HG02943 (cell line): ENCODE measurements at regions not wholly inside any gene's neighbourhood (a gene's known extent, or its start where the extent isn't known, plus 50 kb on each side); places are given as distances from the start of the nearest gene placed in this dataset.
A peak's percentile ranks its signal among the peaks of the same experiment; 100 is the strongest.

Source experiments
- ATAC-seq: cut with Tn5 transposase; IDR thresholded peaks from one replicate; pipeline ENCODE4 v1.9.1; 2021; ENCODE audit warnings: mild to moderate bottlenecking, low read depth, moderate library complexity; ENCODE audit not compliant: unreplicated experiment

DNA sequence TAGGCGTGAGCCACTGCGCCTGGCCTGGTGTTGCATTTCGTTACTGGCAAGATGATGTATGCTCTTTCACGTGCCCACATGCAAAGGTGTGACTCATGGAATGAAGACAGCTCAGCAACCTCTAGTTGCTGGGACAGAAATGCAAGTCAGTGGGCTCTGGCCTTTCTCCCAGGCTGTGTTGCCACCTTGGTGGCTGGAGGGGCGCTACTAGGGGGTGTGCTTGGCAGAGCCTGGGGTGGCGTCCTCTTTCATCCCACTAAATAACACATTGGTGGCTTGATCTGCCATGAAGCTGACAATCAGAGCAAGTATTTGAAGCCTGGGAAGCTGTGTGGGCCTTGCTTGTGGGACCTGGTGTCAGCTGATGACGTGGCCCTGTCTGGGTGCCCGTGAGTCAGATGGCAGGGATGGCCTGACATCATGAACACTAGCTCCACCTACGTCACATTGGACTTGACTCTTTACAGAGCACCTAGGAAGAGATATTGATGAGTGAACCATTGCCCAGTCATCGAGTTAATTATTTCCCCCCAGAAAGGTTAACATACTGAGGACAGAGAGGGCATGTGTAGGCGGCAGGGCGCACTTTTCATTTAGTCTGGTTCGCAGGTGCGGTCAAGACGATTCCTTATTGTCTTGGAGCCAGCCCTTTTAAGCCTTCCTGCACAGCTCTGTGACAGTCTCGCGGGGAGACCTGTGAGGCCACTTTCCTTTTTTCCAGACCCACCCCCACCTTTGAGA, 154.2 kb downstream of the TM9SF2 start:
- peak; percentile 51 for ATAC-seq

GRCh38 chr13:99654076-99654475, 152.8 kb downstream of the TM9SF2 start:
- no peak for ATAC-seq

DNA sequence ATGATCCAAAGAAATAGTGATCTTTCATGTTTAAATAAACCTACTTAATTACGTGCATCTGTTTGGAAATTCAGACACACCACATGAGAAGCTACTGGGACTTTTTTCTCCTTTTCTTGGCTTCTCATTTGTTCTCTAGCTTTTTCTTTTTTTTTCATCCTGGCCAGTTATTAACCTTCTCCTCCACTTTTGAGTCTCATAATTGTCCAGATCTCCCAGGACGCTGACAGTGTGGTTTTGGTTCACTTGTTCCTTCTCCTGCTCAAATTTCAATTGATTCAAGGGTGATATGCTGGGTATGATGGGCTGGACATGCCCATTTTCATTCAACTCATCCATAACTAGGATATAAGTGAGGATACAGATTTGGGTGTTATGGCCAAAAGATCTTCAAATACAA, 152.3 kb downstream of the TM9SF2 start:
- ATAC-seq, result no peak

GRCh38 chr13:99652901-99653300, 151.6 kb downstream of the TM9SF2 start:
- no peak for ATAC-seq

DNA sequence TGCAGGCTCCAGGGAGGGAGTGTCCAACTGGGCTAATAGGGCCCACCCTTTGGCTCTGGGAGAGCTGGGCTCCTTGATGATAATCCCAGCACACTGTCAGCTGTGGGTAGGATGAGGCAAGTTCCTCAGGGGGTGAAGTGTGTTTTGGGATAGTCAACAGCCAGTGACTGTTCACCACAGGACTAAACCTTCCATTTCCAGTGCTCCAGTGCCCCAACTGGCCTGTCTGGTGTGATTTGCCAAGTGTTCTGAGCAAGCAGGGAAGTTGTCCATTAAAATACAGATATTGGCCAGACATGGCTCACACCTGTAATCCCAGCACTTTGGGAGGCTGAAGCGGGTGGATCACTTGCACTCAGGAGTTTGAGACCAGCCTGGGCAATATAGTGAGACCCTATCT, 150.9 kb downstream of the TM9SF2 start:
- ATAC-seq, result no peak

DNA sequence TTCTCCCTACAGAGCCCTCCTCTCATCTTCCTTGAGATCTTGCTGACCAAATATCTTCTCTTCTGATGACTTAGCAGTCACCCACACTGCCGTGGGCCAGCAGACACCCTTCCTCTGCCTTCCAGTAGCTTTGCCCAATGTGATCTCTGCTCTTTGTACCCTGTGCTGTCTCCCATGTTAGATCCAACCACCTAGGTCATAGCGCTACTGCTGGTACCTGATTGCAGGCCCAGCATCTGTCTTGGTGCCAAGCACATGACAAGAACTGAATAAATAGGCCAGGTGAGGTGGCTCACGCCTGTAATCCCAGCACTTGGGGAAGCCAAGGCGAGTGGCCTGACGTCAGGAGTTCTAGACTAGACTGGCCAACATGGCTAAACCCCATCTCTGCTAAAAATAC, 149.7 kb downstream of the TM9SF2 start:
- no peak for ATAC-seq

DNA sequence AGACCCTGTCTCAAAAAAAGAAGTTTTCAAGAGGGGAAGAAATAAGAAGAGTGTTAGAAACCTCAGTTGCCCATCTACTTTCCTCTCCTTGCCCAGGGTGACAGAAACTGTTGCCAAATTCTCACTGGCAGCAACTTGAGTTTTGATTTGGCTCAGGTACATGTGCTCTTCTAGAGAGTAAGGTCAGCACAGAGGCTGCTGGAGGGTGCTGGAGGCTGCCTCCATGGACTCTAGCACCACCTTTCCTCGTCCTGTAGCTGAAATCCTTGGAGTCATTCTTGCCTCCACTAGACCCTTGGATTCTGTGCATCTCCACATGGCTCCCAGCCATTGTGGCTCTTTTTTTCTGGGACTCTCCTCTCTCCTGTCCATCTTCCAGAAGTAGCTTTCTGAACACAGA, 149.1 kb downstream of the TM9SF2 start:
- ATAC-seq, result no peak

- no peak for ATAC-seq
Measured at GRCh38 chr13:99648927-99649326, 147.7 kb downstream of the TM9SF2 start.

GRCh38 chr13:99648066-99648665, 146.9 kb downstream of the TM9SF2 start:
- ATAC-seq, result no peak

DNA sequence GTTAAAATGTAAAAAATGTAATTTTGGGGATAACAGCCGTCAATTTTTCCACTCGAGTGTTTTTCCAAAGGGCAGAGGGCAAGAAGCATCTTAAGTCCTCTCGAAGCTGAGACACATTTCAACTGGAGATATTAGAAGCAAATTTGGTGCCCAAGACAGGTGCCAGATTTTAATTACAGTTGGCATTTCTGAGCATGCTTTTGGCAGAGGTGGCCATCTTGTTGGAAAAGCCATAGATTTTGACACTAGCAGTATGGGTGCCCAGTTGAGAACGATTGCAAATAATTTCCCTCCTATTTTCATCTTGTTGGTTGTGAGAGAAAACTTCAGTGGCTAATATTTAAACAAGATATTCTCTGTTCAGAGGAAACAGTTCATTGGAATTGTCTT, 146.3 kb downstream of the TM9SF2 start:
- ATAC-seq, result no peak

GRCh38 chr13:99646866-99647595, 145.8 kb downstream of the TM9SF2 start:
- ATAC-seq, result no peak

- no peak for ATAC-seq
Measured at GRCh38 chr13:99642841-99643240, 141.6 kb downstream of the TM9SF2 start.

- ATAC-seq, result no peak
Measured at GRCh38 chr13:99642006-99642405, 140.7 kb downstream of the TM9SF2 start.

DNA sequence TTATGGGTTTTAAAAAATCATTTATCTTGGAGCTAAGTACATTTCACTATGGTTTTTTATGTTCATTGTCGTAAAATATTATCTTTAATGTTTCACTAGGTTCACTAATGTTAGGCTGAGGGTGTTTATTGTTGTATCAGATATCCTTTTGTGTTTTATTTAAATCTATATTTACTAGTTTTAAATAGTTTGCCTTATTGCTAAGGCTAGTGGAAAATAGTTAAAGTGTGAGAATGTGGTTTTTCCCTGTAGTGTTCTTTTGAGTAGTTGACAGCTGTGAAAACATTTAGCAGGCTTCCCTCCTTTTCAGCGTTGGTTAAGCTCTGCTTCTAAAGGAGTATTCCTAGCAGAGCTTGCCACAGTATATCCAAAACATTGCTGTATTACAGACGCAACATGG, 139.0 kb downstream of the TM9SF2 start:
- no peak for ATAC-seq

DNA sequence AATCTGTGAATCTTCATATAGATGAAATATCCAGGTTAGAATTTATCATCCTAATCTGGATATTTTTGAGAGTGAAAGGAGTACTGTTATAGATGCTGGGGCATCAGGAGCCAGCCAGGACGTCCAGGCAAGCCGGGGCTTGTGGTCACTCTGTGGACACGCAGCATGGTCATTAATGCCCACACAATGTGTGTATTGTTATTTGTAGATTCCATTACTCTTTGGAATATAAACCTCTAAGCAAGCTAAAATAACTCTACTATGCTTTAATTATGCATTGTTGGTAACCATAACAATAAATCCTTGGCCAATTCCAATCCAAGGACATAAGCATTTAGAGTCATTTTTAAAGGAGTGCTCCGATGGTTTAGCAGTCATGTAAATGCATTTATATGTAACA, 137.9 kb downstream of the TM9SF2 start:
- no peak for ATAC-seq

DNA sequence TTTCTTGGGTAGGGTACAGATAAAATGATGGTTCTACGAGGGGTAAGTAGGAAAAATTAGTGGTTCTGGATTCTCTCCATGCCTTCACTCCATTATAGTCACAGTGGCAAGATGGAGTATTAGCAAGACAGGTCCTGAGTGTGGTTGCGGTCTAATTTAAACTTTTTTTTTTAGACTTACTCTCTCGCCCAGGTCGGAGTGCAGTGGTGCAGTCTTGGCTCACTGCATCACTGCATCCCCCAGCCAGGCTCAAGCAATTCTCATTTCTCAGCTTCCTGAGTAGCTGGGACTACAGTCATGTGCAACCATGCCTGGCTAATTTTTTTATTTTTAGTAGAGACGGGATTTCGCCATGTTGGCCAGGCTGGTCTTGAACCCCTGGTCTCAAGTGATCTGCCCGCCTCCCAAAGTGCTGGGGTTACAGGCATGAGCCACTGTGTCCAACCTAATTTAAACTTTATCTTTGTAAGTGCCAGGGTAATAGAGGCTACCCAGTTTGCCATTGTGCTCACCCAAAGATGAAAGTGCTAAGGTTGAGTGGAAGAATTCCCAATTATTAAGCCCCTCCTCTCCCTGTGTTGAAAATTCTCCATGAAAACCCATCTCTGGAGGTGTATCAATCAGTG, 135.6 kb downstream of the TM9SF2 start:
- ATAC-seq, result no peak

DNA sequence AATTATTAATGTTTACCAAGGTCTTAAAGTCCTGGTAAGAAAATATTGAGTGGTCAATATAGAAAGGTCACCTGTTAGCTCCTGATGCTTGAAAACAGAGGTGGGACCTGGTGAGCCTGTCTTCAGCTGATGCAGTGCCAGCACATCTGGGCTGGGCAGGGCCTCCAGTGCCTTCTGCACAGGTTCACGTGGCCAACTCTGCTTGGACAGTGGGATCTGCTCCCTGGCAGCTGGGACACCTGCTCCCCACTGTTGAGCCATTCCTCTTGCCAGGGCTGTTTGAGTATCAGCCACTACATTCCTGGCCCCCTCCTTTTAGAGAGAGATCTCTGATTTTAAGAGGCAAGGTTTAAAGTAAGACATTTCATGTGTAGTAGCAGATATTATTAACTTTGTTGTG, 135.0 kb downstream of the TM9SF2 start:
- no peak for ATAC-seq

- no peak for ATAC-seq
Measured at GRCh38 chr13:99634672-99635071, 133.4 kb downstream of the TM9SF2 start.

DNA sequence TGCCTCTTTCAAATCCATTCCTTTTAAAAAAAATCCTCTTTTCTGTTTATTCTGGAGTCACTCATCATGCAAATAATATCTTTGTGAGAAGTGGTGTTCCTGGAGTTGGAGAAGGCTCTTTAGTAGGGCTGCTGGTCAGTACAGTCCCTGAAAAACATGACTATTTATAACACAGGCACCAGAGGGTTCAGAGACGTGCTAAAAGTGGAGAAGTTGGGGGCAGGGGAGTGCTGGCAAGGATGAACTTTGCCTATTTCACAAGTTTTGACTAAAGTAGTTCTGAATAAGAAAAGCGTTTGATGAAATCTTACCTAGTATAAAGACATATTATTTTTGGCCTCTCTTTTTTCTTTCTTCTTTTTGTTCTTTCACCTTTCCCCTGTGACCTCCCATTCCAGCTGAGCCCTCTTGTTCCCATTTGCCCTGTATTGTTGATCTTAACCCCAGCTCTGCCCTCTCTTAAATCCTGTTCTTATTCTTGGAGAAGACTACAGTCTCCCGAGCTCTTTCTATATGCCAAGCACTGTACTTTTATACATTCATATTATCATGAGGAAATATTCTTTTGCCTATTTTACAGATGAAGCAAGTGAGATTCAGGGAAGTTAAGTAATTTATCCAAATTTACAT, 129.1 kb downstream of the TM9SF2 start:
- no peak for ATAC-seq

DNA sequence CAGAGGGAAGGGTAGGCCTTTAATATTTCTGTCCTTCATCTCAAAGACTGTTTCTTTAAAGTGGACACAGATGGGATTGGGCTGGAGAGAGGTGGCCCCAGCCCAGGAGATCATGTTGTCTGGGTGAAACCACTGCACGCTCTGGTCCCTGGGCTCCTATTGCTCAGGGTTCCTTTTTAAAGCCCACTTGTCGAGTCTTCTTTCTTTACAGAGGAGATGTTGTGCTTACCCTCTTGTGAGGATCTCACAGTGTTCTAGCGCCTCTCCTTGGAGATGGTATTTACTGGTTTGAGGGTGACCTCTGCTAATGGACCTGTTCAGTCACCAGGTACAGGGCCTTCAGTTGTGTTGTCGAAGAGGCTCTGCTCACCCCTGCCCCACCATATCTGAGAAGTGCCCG, 128.4 kb downstream of the TM9SF2 start:
- ATAC-seq, result no peak

DNA sequence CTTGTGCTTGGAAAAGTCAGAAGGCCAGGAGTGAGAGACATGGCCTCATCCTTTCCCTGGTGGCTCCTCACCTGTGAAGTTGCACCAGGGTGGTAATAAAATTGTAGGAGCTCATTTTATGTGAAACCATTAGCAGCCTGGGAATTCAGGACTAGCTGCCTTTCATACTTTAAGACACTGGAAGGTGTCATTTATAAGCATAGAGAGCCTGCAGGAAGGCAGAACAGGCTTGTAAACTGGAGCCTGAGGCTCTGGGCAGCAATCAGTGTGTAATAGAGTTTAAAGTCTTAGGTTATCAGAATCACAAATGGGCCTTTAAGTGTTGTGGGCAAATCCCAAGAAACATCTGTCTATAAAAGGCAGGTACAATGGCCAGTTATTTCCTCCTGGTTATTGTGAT, 127.2 kb downstream of the TM9SF2 start:
- no peak for ATAC-seq
